ENCODE measurements at regions not wholly inside any gene's neighbourhood (a gene's known extent, or its start where the extent isn't known, plus 50 kb on each side); places are given as distances from the start of the nearest gene placed in this dataset.

GRCh38 chr7:98536803-98537202 is 80.3 kb upstream of the NPTX2 start:
- no peaks in the 10 kb centered on the region for H3K4me1 Mint-ChIP-seq (ENCODE audit: low read depth in 2 of 2)
- H3K36me3 Mint-ChIP-seq = no peaks in the 10 kb centered on the region
- no peaks in the 10 kb centered on the region for H3K9me3 Mint-ChIP-seq
- no peak overlapping the region for H3K27ac Mint-ChIP-seq
- DNase-seq (ENCODE audit: low spot score) (no peak), ATAC-seq (no peak)
- H3K4me3 Mint-ChIP-seq = no peak overlapping the region
- peaks cover 0 to 7% of the 10 kb centered on the region in 2 donors for H3K27me3 Mint-ChIP-seq

- Mint-ChIP-seq H3K27me3 (peaks cover 0 to 7% of the 10 kb centered on the region in 2 donors), H3K36me3 (no peaks in the 10 kb centered on the region), H3K4me3 (no peak overlapping the region), H3K27ac (no peak overlapping the region), H3K9me3 (no peaks in the 10 kb centered on the region), H3K4me1 (ENCODE audit: low read depth in 2 of 2) (no peaks in the 10 kb centered on the region)
- no peak for DNase-seq (ENCODE audit: low spot score)
- ATAC-seq = no peak
These were observed 82.6 kb upstream of the NPTX2 start for GRCh38 chr7:98534493-98534892.

- Mint-ChIP-seq H3K4me1 (ENCODE audit: low read depth in 2 of 2) (no peaks in the 10 kb centered on the region), H3K27ac (no peak overlapping the region), H3K4me3 (no peak overlapping the region), H3K27me3 (peaks cover 0 to 3% of the 10 kb centered on the region in 2 donors), H3K36me3 (no peaks in the 10 kb centered on the region), H3K9me3 (no peaks in the 10 kb centered on the region)
- ATAC-seq = no peak
- no peak for DNase-seq (ENCODE audit: low spot score)
These were observed 85.4 kb upstream of the NPTX2 start for GRCh38 chr7:98531717-98532116.

GRCh38 chr7:98528079-98528478 is 89.0 kb upstream of the NPTX2 start:
- Mint-ChIP-seq H3K9me3 (no peaks in the 10 kb centered on the region), H3K36me3 (no peaks in the 10 kb centered on the region), H3K4me3 (no peak overlapping the region), H3K27ac (no peak overlapping the region), H3K4me1 (ENCODE audit: low read depth in 2 of 2) (no peaks in the 10 kb centered on the region), H3K27me3 (no peaks in the 10 kb centered on the region)
- ATAC-seq (no peak), DNase-seq (ENCODE audit: low spot score) (no peak)

GRCh38 chr7:98526059-98526458 is 91.0 kb upstream of the NPTX2 start:
- Mint-ChIP-seq H3K4me1 (ENCODE audit: low read depth in 2 of 2) (no peaks in the 10 kb centered on the region), H3K9me3 (no peaks in the 10 kb centered on the region), H3K27ac (no peak overlapping the region), H3K27me3 (no peaks in the 10 kb centered on the region), H3K36me3 (no peaks in the 10 kb centered on the region), H3K4me3 (no peak overlapping the region)
- no peak for DNase-seq (ENCODE audit: low spot score)
- peak in 1 of 2 donors; percentile 29 for ATAC-seq

GRCh38 chr7:98521089-98521692 is 95.9 kb upstream of the NPTX2 start:
- H3K36me3 Mint-ChIP-seq = no peaks in the 10 kb centered on the region
- H3K9me3 Mint-ChIP-seq = no peaks in the 10 kb centered on the region
- no peaks in the 10 kb centered on the region for H3K4me1 Mint-ChIP-seq (ENCODE audit: low read depth in 2 of 2)
- ATAC-seq (no peak), DNase-seq (ENCODE audit: low spot score) (no peak)
- no peaks in the 10 kb centered on the region for H3K27me3 Mint-ChIP-seq
- H3K27ac Mint-ChIP-seq = no peak overlapping the region
- H3K4me3 Mint-ChIP-seq = no peak overlapping the region

- H3K27me3 Mint-ChIP-seq = no peaks in the 10 kb centered on the region
- H3K27ac Mint-ChIP-seq = no peak overlapping the region
- H3K4me3 Mint-ChIP-seq = no peak overlapping the region
- no peaks in the 10 kb centered on the region for H3K4me1 Mint-ChIP-seq (ENCODE audit: low read depth in 2 of 2)
- ATAC-seq = no peak
- no peaks in the 10 kb centered on the region for H3K36me3 Mint-ChIP-seq
- no peak for DNase-seq (ENCODE audit: low spot score)
- no peaks in the 10 kb centered on the region for H3K9me3 Mint-ChIP-seq
These were observed 96.6 kb upstream of the NPTX2 start for GRCh38 chr7:98520356-98520951.

GRCh38 chr7:98518159-98518947 is 98.7 kb upstream of the NPTX2 start:
- ATAC-seq (no peak), DNase-seq (ENCODE audit: low spot score) (no peak)
- H3K9me3 Mint-ChIP-seq = no peaks in the 10 kb centered on the region
- H3K36me3 Mint-ChIP-seq = no peaks in the 10 kb centered on the region
- H3K4me3 Mint-ChIP-seq = no peak overlapping the region
- H3K27ac Mint-ChIP-seq = no peak overlapping the region
- H3K4me1 Mint-ChIP-seq (ENCODE audit: low read depth in 2 of 2) = peaks cover 0 to 5% of the 10 kb centered on the region in 2 donors
- H3K27me3 Mint-ChIP-seq = no peaks in the 10 kb centered on the region

GRCh38 chr7:98515201-98515600 is 101.9 kb upstream of the NPTX2 start:
- no peak overlapping the region for H3K27ac Mint-ChIP-seq
- DNase-seq (ENCODE audit: low spot score) = no peak
- no peak for ATAC-seq
- peaks cover 0 to 5% of the 10 kb centered on the region in 2 donors for H3K27me3 Mint-ChIP-seq
- H3K4me1 Mint-ChIP-seq (ENCODE audit: low read depth in 2 of 2) = peaks cover 0 to 5% of the 10 kb centered on the region in 2 donors
- no peaks in the 10 kb centered on the region for H3K9me3 Mint-ChIP-seq
- no peaks in the 10 kb centered on the region for H3K36me3 Mint-ChIP-seq
- no peak overlapping the region for H3K4me3 Mint-ChIP-seq

GRCh38 chr7:98514211-98515031 is 102.7 kb upstream of the NPTX2 start:
- Mint-ChIP-seq H3K4me3 (peak overlapping the region; percentile 2), H3K27me3 (peaks cover 0 to 5% of the 10 kb centered on the region in 2 donors), H3K9me3 (no peaks in the 10 kb centered on the region), H3K27ac (no peak overlapping the region), H3K4me1 (ENCODE audit: low read depth in 2 of 2) (peaks cover 0 to 5% of the 10 kb centered on the region in 2 donors), H3K36me3 (no peaks in the 10 kb centered on the region)
- ATAC-seq (peak in 1 of 2 donors; percentile 72), DNase-seq (ENCODE audit: low spot score) (no peak)

GRCh38 chr7:98511175-98511574 is 105.9 kb upstream of the NPTX2 start:
- no peaks in the 10 kb centered on the region for H3K36me3 Mint-ChIP-seq
- H3K27me3 Mint-ChIP-seq = peaks cover 0 to 5% of the 10 kb centered on the region in 2 donors
- ATAC-seq (peak in 1 of 2 donors; percentile 57), DNase-seq (ENCODE audit: low spot score) (no peak)
- no peak overlapping the region for H3K27ac Mint-ChIP-seq
- H3K4me1 Mint-ChIP-seq (ENCODE audit: low read depth in 2 of 2) = peaks cover 0 to 5% of the 10 kb centered on the region in 2 donors
- no peaks in the 10 kb centered on the region for H3K9me3 Mint-ChIP-seq
- no peak overlapping the region for H3K4me3 Mint-ChIP-seq

- ATAC-seq (no peak), DNase-seq (ENCODE audit: low spot score) (no peak)
- Mint-ChIP-seq H3K4me1 (ENCODE audit: low read depth in 2 of 2) (peaks cover 0 to 5% of the 10 kb centered on the region in 2 donors), H3K27me3 (peaks cover 0 to 5% of the 10 kb centered on the region in 2 donors), H3K27ac (no peak overlapping the region), H3K9me3 (no peaks in the 10 kb centered on the region), H3K36me3 (no peaks in the 10 kb centered on the region), H3K4me3 (no peak overlapping the region)
These were observed 107.2 kb upstream of the NPTX2 start for GRCh38 chr7:98509836-98510235.

- H3K27ac Mint-ChIP-seq = no peak overlapping the region
- no peak for ATAC-seq
These were observed 105.6 kb upstream of the BAIAP2L1 start for GRCh38 chr7:98506471-98506870.

More at GRCh38 chr7:98506471-98506870, 105.6 kb upstream of the BAIAP2L1 start:
- Mint-ChIP-seq H3K4me1 (ENCODE audit: low read depth in 2 of 2) (peaks cover 3 to 6% of the 10 kb centered on the region in 2 donors), H3K27me3 (peaks cover 6 to 11% of the 10 kb centered on the region in 2 donors), H3K36me3 (no peaks in the 10 kb centered on the region), H3K4me3 (no peak overlapping the region), H3K9me3 (no peaks in the 10 kb centered on the region)
- DNase-seq (ENCODE audit: low spot score) = no peak
